Skeletal muscle satellite cell (primary cell): ENCODE measurements at regions not wholly inside any gene's neighbourhood (a gene's known extent, or its start where the extent isn't known, plus 50 kb on each side); places are given as distances from the start of the nearest gene placed in this dataset.
"Not testable (repeated sequence)": the region's sequence is repeated elsewhere in the genome, so short reads cannot be mapped to it uniquely, and the experiment has no call there.

Experiments used
- H3K27me3 ChIP-seq: 2 replicates; pipeline ENCODE4 v1.7.0; 2013; ENCODE audit warnings: low read length; ENCODE audit not compliant: control insufficient read depth, insufficient read depth
- H3K36me3 ChIP-seq: 2 replicates; pipeline ENCODE4 v1.7.0; 2013; ENCODE audit warnings: mild to moderate bottlenecking, control low read depth, low read length; ENCODE audit not compliant: insufficient read depth
- H3K4me1 ChIP-seq: 2 replicates; pipeline ENCODE4 v1.7.0; 2013; ENCODE audit warnings: low read length; ENCODE audit not compliant: control insufficient read depth, insufficient read depth
- H3K4me2 ChIP-seq: 2 replicates; pipeline ENCODE4 v1.7.0; 2013; ENCODE audit warnings: mild to moderate bottlenecking, low read length
- H3K4me3 ChIP-seq: 2 replicates; pipeline ENCODE4 v1.7.0; 2013; ENCODE audit warnings: low read length
- H3K9ac ChIP-seq: 2 replicates; pipeline ENCODE4 v1.7.0; 2013; ENCODE audit warnings: mild to moderate bottlenecking, low read depth, low read length, moderate library complexity
- H3K9me3 ChIP-seq: replicated peaks from 2 replicates; pipeline ENCODE4 v1.7.0; 2013; ENCODE audit warnings: mild to moderate bottlenecking, control low read depth, low read length

DNA sequence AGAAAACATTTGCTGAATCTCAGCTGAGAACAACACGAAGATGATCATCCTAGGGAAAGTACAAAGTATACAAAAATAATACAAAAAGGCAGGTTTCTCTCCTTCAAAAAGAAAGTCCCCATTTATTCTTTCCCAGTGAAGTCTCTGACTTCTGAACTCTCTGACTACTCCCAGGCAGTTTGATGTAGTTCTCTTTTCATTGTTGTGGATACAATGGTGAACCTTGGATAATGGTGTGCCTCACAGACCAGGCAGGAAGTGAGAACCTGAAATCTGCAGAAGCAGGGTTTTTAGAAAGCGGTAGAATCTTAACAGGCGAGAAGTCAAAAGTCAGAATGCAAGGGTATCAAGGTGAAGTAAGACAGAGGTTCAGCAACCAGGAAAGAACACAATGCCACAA lies 150.8 kb upstream of the NRP1 start:
- no peak overlapping the region for H3K9ac ChIP-seq
- H3K4me1 ChIP-seq, result no peaks in the 10 kb centered on the region
- no peaks in the 10 kb centered on the region for H3K27me3 ChIP-seq
- no peaks in the 10 kb centered on the region for H3K9me3 ChIP-seq
- H3K36me3 ChIP-seq, result no peaks in the 10 kb centered on the region
- no peak overlapping the region for H3K4me3 ChIP-seq
- H3K4me2 ChIP-seq, result no peak overlapping the region

DNA sequence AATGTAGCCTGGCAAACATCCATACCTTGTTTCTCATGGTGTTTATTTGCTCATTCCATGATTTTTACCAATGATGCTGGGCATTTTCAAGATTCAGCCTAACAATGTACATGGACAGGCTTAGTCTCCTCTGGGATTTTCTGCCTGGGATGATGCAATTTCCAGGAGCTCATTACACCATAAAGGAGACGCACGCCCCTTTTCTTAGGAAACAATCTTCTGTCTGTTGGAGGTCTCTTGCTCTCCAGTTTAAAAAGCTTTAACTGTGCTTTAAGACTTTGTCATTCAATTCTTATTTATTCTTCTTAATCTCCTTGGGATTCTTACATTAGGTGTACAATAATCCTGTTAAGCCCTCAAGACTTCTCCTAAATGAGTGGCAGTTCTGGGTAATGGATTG lies 150.3 kb upstream of the NRP1 start:
- Histone ChIP-seq H3K4me3 (no peak overlapping the region), H3K9ac (no peak overlapping the region), H3K9me3 (no peaks in the 10 kb centered on the region), H3K36me3 (no peaks in the 10 kb centered on the region), H3K27me3 (no peaks in the 10 kb centered on the region), H3K4me2 (no peak overlapping the region), H3K4me1 (no peaks in the 10 kb centered on the region)

DNA sequence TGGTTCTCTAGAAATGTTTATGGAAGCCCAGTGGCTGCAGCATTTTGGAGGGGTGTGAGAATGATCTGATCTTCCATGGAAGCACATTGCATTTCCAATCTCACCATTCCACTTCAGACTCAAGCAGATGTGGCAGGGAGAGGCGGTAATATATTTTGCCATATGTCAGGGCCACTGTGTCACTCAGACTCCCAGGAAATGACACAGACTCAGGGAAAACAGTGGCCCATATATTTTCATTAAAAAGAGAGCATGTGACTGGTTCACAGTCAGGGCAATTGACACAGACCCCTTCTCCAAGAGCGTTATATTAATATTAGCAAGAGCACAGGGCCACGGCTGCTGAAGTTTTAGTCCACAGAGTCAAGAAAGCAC lies 149.3 kb upstream of the NRP1 start:
- H3K9me3 ChIP-seq, result no peaks in the 10 kb centered on the region
- H3K4me3 ChIP-seq, result no peak overlapping the region
- H3K27me3 ChIP-seq, result no peaks in the 10 kb centered on the region
- H3K4me2 ChIP-seq, result no peak overlapping the region
- H3K9ac ChIP-seq, result no peak overlapping the region
- H3K4me1 ChIP-seq, result no peaks in the 10 kb centered on the region
- no peaks in the 10 kb centered on the region for H3K36me3 ChIP-seq

DNA sequence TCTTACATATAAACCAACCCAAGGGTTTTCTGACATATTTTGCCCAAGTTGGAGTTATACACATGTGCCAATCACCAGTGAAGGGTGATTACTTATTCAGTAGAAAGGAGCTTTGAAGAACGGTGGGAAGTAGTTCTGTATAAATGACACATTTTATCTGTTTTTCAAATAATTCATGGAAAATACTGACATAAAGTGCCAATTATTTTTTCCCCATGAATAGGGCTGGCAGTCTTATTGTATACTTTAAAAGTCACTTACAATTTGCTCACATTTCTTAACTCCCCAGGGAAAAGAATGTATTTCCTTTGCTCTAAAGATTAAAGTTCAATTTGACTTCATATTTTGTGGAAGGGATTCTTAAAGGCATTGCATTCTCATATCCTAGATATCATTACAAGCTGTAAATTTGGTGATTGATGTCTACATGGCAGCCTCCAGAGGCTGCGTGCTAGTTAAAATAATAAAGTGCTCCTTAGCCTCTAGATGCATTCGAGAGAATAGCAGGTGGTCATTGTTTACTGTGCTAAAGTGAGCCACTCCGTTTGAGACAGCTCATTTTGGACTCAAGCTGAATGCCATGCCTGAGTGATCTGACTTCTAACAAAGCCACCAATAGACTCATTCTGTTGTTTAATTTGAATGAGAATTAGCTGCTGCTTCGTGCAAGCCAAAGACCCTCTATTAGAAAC lies 148.8 kb upstream of the NRP1 start:
- no peaks in the 10 kb centered on the region for H3K27me3 ChIP-seq
- H3K36me3 ChIP-seq, result no peaks in the 10 kb centered on the region
- H3K4me3 ChIP-seq, result no peak overlapping the region
- H3K9ac ChIP-seq, result no peak overlapping the region
- no peak overlapping the region for H3K4me2 ChIP-seq
- no peaks in the 10 kb centered on the region for H3K4me1 ChIP-seq
- no peaks in the 10 kb centered on the region for H3K9me3 ChIP-seq

DNA sequence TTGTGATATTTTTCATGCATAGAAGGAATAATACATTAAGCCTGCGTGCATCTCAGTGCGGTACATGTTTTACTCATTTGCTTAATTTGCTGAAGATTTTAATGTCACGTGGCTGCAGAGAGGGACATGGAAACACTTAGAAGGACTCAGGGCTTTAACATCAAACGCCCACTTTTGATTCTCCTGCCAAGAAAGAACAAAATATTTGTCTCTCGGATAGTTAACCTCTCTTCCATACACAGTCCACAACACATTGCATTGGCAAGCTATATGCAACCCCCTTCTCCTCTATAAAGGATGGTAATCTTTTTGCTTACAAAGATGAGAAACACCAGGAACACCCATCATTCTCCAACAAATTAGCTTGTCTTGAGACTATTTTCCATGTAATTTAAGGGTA lies 148.0 kb upstream of the NRP1 start:
- no peaks in the 10 kb centered on the region for H3K9me3 ChIP-seq
- no peaks in the 10 kb centered on the region for H3K27me3 ChIP-seq
- no peaks in the 10 kb centered on the region for H3K4me1 ChIP-seq
- no peak overlapping the region for H3K4me2 ChIP-seq
- H3K9ac ChIP-seq, result no peak overlapping the region
- H3K36me3 ChIP-seq, result no peaks in the 10 kb centered on the region
- no peak overlapping the region for H3K4me3 ChIP-seq

DNA sequence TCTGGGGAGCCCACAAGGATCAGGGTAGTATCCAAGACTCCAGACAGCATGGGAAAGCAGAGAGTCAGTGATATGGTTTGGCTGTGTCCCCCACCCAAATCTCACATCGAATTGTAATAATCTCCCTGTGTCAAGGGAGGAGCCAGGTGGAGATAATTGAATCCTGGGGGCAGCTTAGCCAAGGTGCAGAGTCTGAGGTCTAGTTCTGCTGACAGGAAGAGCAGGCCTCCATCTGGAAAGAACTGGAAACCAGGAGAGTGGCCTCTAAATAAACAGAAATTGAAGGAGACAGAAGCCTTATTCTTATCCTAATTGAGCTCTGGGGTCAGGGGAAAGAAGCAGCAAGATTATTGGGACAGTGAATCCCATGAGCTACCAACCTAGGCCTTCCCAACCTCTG lies 146.7 kb upstream of the NRP1 start:
- H3K4me3 ChIP-seq, result no peak overlapping the region
- H3K9ac ChIP-seq, result no peak overlapping the region
- no peak overlapping the region for H3K4me2 ChIP-seq
- H3K27me3 ChIP-seq, result no peaks in the 10 kb centered on the region
- no peaks in the 10 kb centered on the region for H3K36me3 ChIP-seq
- H3K9me3 ChIP-seq, result no peaks in the 10 kb centered on the region
- no peaks in the 10 kb centered on the region for H3K4me1 ChIP-seq

DNA sequence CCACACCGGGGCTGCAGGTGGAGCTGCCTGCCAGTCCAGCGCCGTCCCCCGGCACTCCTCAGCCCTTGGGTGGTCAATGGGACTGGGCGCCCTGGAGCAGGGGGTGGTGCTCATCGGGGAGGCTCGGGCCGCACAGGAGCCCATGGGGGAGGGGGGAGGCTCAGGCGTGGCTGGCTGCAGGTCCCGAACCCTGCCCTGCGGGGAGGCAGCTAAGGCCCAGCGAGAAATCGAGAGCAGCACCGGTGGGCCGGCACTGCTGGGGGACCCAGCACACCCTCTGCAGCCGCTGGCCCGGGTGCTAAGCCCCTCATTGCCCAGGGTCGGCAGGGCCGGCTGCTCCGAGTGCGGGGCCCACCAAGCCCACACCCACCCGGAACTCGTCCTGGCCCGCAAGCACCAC lies 145.9 kb upstream of the NRP1 start:
- H3K9me3 ChIP-seq, H3K4me1 ChIP-seq, H3K27me3 ChIP-seq, H3K9ac ChIP-seq, H3K4me2 ChIP-seq, H3K36me3 ChIP-seq, H3K4me3 ChIP-seq: not testable (repeated sequence)

DNA sequence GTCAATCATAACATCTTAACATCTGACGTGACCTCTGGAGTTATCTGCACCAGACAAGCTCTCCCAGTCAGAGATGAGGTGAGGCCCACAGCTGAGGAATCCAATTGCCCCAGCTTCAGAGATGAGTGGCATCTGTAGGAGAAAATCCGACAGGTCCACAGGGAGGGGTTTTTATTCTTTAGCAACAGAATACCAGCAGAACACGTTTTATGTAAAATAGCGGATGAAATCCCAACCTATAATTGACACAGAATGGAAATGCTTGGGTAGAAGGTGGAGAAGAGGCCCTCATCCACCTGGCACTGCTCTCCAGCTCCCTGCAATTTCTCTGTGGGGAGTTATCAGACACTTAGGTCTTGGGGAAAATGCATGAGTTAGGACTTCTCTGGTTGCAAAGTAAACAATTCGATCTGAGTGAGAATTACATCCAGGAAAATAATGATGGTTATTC lies 144.2 kb upstream of the NRP1 start:
- no peak overlapping the region for H3K4me3 ChIP-seq
- no peaks in the 10 kb centered on the region for H3K36me3 ChIP-seq
- H3K9ac ChIP-seq, result no peak overlapping the region
- no peaks in the 10 kb centered on the region for H3K4me1 ChIP-seq
- no peaks in the 10 kb centered on the region for H3K9me3 ChIP-seq
- H3K4me2 ChIP-seq, result no peak overlapping the region
- H3K27me3 ChIP-seq, result no peaks in the 10 kb centered on the region

DNA sequence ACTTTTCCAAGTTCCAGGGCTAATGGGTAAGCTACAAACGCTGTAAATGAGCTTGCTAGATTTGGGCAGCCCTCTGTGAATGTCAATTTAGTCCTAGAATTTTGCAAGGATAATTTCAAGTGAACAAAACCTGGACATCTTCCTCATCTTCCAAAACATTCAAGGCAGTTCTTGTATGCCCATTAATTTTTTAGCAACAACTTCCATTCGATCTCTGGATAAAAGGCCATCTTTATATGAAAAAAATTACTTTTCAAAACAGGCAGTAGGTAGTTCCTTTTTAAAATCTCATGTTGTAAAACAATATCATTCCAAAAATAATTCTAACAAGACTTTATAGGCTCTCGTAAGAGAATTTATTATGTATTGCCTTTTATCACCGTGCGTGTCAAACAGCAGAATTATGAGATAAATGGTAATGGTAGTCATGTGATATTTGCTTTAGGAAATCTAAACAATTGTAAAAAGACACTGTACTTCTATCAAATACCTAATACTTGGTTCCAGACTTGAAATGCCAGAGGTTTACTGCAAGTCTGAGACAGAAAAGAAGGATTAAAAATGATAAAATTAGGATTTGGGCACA lies 143.7 kb upstream of the NRP1 start:
- H3K36me3 ChIP-seq, result no peaks in the 10 kb centered on the region

DNA sequence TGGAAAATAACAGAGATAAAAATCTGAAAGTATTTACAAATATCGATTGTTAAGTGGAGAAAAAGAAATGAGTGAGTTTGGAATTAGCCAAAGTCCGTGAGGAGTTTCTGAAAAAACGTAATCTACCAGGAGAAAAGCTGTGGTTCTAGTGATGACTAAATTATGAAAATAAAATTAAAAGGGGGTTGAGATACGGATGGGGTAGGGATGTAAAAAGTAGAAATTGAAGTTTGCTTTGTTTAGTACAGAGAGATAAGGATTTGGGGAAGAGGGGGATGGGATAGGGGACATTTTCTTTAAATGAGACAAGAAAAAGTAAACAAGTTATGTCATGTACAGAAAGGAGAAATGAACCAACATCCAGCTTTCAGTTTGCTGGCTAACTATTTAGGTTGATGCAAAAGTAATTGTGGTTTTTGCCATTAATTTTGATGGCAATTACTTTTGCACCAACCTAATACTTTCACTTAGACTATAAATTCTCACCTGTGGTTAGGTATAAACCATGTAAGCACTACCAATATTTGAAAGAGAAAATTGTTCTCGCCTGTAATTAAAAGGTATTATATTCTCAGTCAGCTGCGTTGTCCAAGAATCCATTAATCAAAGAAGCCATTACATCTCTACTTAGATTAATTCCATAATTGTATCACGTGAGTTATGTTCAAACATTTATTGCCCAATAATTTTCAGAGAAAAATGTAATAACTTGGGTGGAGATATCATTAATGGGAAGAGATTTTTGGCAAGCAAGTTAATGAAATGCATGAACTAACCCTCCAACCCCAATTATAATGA lies 143.0 kb upstream of the NRP1 start:
- Histone ChIP-seq H3K9ac (no peak overlapping the region), H3K4me1 (no peaks in the 10 kb centered on the region), H3K4me3 (no peak overlapping the region), H3K27me3 (no peaks in the 10 kb centered on the region), H3K4me2 (no peak overlapping the region), H3K36me3 (no peaks in the 10 kb centered on the region), H3K9me3 (no peaks in the 10 kb centered on the region)

More for the DNA sequence above, 143.7 kb upstream of the NRP1 start:
- Histone ChIP-seq H3K4me3 (no peak overlapping the region), H3K9ac (no peak overlapping the region), H3K4me1 (no peaks in the 10 kb centered on the region), H3K27me3 (no peaks in the 10 kb centered on the region), H3K9me3 (no peaks in the 10 kb centered on the region), H3K4me2 (no peak overlapping the region)

DNA sequence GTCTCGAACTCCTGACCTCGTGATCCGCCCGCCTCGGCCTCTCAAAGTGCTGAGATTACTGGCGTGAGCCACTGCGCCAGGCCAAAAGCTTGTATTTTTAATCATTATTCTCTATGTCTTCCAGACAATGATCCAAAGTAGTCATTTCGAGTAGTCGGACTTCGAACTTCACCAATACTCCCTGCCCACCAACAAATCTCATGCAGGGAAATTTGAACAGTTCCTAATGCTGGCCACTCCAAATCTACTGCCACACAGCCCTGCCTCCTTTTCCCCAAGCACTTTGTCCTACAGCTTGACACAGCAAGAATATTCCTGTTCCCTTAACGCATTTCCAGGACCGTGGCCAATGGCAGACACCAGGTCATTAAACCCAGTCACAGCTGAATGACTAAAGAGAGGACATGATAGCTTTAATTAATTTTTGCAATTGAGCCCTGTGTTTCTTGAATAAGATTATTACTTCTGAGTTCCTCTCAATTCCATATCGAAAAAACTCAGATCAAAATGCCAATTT lies 142.3 kb upstream of the NRP1 start:
- Histone ChIP-seq H3K9me3 (no peaks in the 10 kb centered on the region), H3K27me3 (no peaks in the 10 kb centered on the region), H3K4me3 (no peak overlapping the region), H3K4me2 (no peak overlapping the region), H3K36me3 (no peaks in the 10 kb centered on the region), H3K9ac (no peak overlapping the region), H3K4me1 (no peaks in the 10 kb centered on the region)
